ENCODE measurements at regions not wholly inside any gene's neighbourhood (a gene's known extent, or its start where the extent isn't known, plus 50 kb on each side); places are given as distances from the start of the nearest gene placed in this dataset.

- H3F3A ChIP-seq (ENCODE audit: low read depth) = no peaks in the 10 kb centered on the region
- no peaks in the 10 kb centered on the region for H3K79me2 ChIP-seq (ENCODE audit: insufficient read depth, low read length)
- TF ChIP-seq CTCF (conservative IDR thresholded peaks at IDR 0.05; ENCODE audit: low read length) = no peak
- TF ChIP-seq EZH2phosphoT487 (IDR thresholded peaks at IDR 0.05; ENCODE audit: borderline replicate concordance) = no peak
- H3K4me1 ChIP-seq (ENCODE audit: insufficient read depth, low read length, poor library complexity, severe bottlenecking) = no peaks in the 10 kb centered on the region
- no peak overlapping the region for H3K4me2 ChIP-seq (ENCODE audit: low read depth, low read length, poor library complexity, severe bottlenecking)
- no peaks in the 10 kb centered on the region for H3K36me3 ChIP-seq (ENCODE audit: insufficient read depth, low read length)
- no peaks in the 10 kb centered on the region for H4K20me1 ChIP-seq (ENCODE audit: insufficient read depth, low read length, poor library complexity, severe bottlenecking)
- H3K9me2 ChIP-seq (replicated peaks; ENCODE audit: low read depth, low read length) = no peaks in the 10 kb centered on the region
- no peak overlapping the region for H3K9ac ChIP-seq (ENCODE audit: low read depth, low read length, poor library complexity, severe bottlenecking)
- H3K9me3 ChIP-seq (ENCODE audit: insufficient read depth, low read depth, low read length) = no peaks in the 10 kb centered on the region
- H3K27me3 ChIP-seq (ENCODE audit: insufficient read depth, low read length, poor library complexity, severe bottlenecking) = no peaks in the 10 kb centered on the region
- H2AFZ ChIP-seq (ENCODE audit: low read length) = no peak overlapping the region
- H3K4me3 ChIP-seq (ENCODE audit: low read length, poor library complexity, severe bottlenecking) = no peak overlapping the region
Observed at GRCh38 chr9:86854898-86855523, 92.3 kb downstream of the GAS1 start.

GRCh38 chr9:86846656-86847055 is 100.7 kb downstream of the GAS1 start:
- no peaks in the 10 kb centered on the region for H3K9me2 ChIP-seq (replicated peaks; ENCODE audit: low read depth, low read length)
- H3K79me2 ChIP-seq (ENCODE audit: insufficient read depth, low read length) = no peaks in the 10 kb centered on the region
- H2AFZ ChIP-seq (ENCODE audit: low read length) = no peak overlapping the region
- H3K4me1 ChIP-seq (ENCODE audit: insufficient read depth, low read length, poor library complexity, severe bottlenecking) = peaks cover 8% of the 10 kb centered on the region
- no peaks in the 10 kb centered on the region for H3K27me3 ChIP-seq (ENCODE audit: insufficient read depth, low read length, poor library complexity, severe bottlenecking)
- no peak overlapping the region for H3K4me2 ChIP-seq (ENCODE audit: low read depth, low read length, poor library complexity, severe bottlenecking)
- H3F3A ChIP-seq (ENCODE audit: low read depth) = no peaks in the 10 kb centered on the region
- no peaks in the 10 kb centered on the region for H4K20me1 ChIP-seq (ENCODE audit: insufficient read depth, low read length, poor library complexity, severe bottlenecking)
- TF ChIP-seq EZH2phosphoT487 (IDR thresholded peaks at IDR 0.05; ENCODE audit: borderline replicate concordance) = no peak
- TF ChIP-seq CTCF (conservative IDR thresholded peaks at IDR 0.05; ENCODE audit: low read length) = no peak
- H3K36me3 ChIP-seq (ENCODE audit: insufficient read depth, low read length) = no peaks in the 10 kb centered on the region
- no peak overlapping the region for H3K9ac ChIP-seq (ENCODE audit: low read depth, low read length, poor library complexity, severe bottlenecking)
- H3K9me3 ChIP-seq (ENCODE audit: insufficient read depth, low read depth, low read length) = no peaks in the 10 kb centered on the region
- no peak overlapping the region for H3K4me3 ChIP-seq (ENCODE audit: low read length, poor library complexity, severe bottlenecking)

GRCh38 chr9:86843206-86843605 is 104.1 kb downstream of the GAS1 start:
- H3K79me2 ChIP-seq (ENCODE audit: insufficient read depth, low read length) = no peaks in the 10 kb centered on the region
- no peak overlapping the region for H3K4me2 ChIP-seq (ENCODE audit: low read depth, low read length, poor library complexity, severe bottlenecking)
- no peaks in the 10 kb centered on the region for H3K36me3 ChIP-seq (ENCODE audit: insufficient read depth, low read length)
- H3K4me3 ChIP-seq (ENCODE audit: low read length, poor library complexity, severe bottlenecking) = no peak overlapping the region
- peak overlapping the region; percentile 56; the same call in 1 of the 2 replicates for H2AFZ ChIP-seq (ENCODE audit: low read length)
- H3K9me2 ChIP-seq (replicated peaks; ENCODE audit: low read depth, low read length) = no peaks in the 10 kb centered on the region
- no peaks in the 10 kb centered on the region for H3F3A ChIP-seq (ENCODE audit: low read depth)
- no peaks in the 10 kb centered on the region for H3K9me3 ChIP-seq (ENCODE audit: insufficient read depth, low read depth, low read length)
- TF ChIP-seq CTCF (conservative IDR thresholded peaks at IDR 0.05; ENCODE audit: low read length) (no peak), EZH2phosphoT487 (IDR thresholded peaks at IDR 0.05; ENCODE audit: borderline replicate concordance) (no peak)
- H3K9ac ChIP-seq (ENCODE audit: low read depth, low read length, poor library complexity, severe bottlenecking) = no peak overlapping the region
- H3K4me1 ChIP-seq (ENCODE audit: insufficient read depth, low read length, poor library complexity, severe bottlenecking) = peaks cover 40% of the 10 kb centered on the region
- H3K27me3 ChIP-seq (ENCODE audit: insufficient read depth, low read length, poor library complexity, severe bottlenecking) = no peaks in the 10 kb centered on the region
- H4K20me1 ChIP-seq (ENCODE audit: insufficient read depth, low read length, poor library complexity, severe bottlenecking) = no peaks in the 10 kb centered on the region

Measured in Loucy (cell line).